ENCODE measurements at regions not wholly inside any gene's neighbourhood (a gene's known extent, or its start where the extent isn't known, plus 50 kb on each side); places are given as distances from the start of the nearest gene placed in this dataset.

- FAIRE-seq (no peak), ATAC-seq (no peak), DNase-seq (ENCODE audit: low read depth in 1 of 2, low spot score in 1 of 2) (no peak)
- H3K4me1 ChIP-seq = no peaks in the 10 kb centered on the region
- H3K27ac ChIP-seq = no peak overlapping the region
- WGBS (ENCODE audit: missing lambda C conversion rate) = 8% methylated on average over 1 of the region's 1 CpG
- CTCF ChIA-PET = no interaction called here
- TF ChIP-seq RFX5 (IDR thresholded peaks at IDR 0.05) = no peak
- TF ChIP-seq CEBPB (IDR thresholded peaks at IDR 0.05) = no peak
- TF ChIP-seq MAX (IDR thresholded peaks at IDR 0.05) = no peak
- TF ChIP-seq ZFP36 (IDR thresholded peaks at IDR 0.05; ENCODE audit: borderline replicate concordance, partially characterized antibody) = no peak
- TF ChIP-seq GATA3 (IDR thresholded peaks at IDR 0.05; ENCODE audit: borderline replicate concordance) = no peak
- no peak for TF ChIP-seq ZSCAN20 (CRISPR knock-in tag; IDR thresholded peaks at IDR 0.05)
- TF ChIP-seq NFE2L2 (conservative IDR thresholded peaks at IDR 0.05; ENCODE audit: low read length) = no peak
- TF ChIP-seq CTCF (IDR thresholded peaks at IDR 0.05) = no peak
- TF ChIP-seq KDM1A (IDR thresholded peaks at IDR 0.05; ENCODE audit: low read depth) = no peak
- TF ChIP-seq EHF (CRISPR knock-in tag; IDR thresholded peaks at IDR 0.05) = no peak
- TF ChIP-seq POLR2AphosphoS2 (conservative IDR thresholded peaks at IDR 0.05; ENCODE audit: low read length) = no peak
- no peak for TF ChIP-seq RARB (CRISPR knock-in tag; IDR thresholded peaks at IDR 0.05)
- no peak for TF ChIP-seq ESRRA (IDR thresholded peaks at IDR 0.05; ENCODE audit: borderline replicate concordance, low read length)
- no peak overlapping the region for H3K4me3 ChIP-seq
- POLR2A ChIA-PET = no interaction called here
- no peaks in the 10 kb centered on the region for H3K9me3 ChIP-seq
- no peak overlapping the region for H3K4me2 ChIP-seq
These were observed 606.8 kb downstream of the DACH1 start for GRCh38 chr13:71260246-71260645.

GRCh38 chr13:71255633-71256032 is 611.4 kb downstream of the DACH1 start:
- no peaks in the 10 kb centered on the region for H3K9me3 ChIP-seq
- no peak for ATAC-seq
- no peak overlapping the region for H3K4me2 ChIP-seq
- H3K4me1 ChIP-seq = no peaks in the 10 kb centered on the region
- H3K4me3 ChIP-seq = no peak overlapping the region
- CTCF ChIA-PET = interaction anchor here (1.6 kb wide), 1 partner anchor 14 kb away, joined by 5 read pairs; no protein-coding TSS in a partner anchor
- WGBS (ENCODE audit: missing lambda C conversion rate) = 0% methylated on average over 1 of the region's 1 CpG
- no peak for DNase-seq (ENCODE audit: low read depth in 1 of 2, low spot score in 1 of 2)
- FAIRE-seq = no peak
- POLR2A ChIA-PET = no interaction called here
- TF ChIP-seq ELK1 (IDR thresholded peaks at IDR 0.05; ENCODE audit: low read depth, low read length) = no peak
- no peak for TF ChIP-seq FOXS1 (CRISPR knock-in tag; IDR thresholded peaks at IDR 0.05)
- no peak for TF ChIP-seq CBX8 (IDR thresholded peaks at IDR 0.05)
- no peak for TF ChIP-seq BHLHE40 (IDR thresholded peaks at IDR 0.05; ENCODE audit: low read depth, low read length)
- TF ChIP-seq KDM5A (IDR thresholded peaks at IDR 0.05) = no peak
- TF ChIP-seq E2F6 (IDR thresholded peaks at IDR 0.05; ENCODE audit: borderline replicate concordance, low read depth) = no peak
- TF ChIP-seq EP300 (IDR thresholded peaks at IDR 0.05) = no peak
- no peak overlapping the region for H3K27ac ChIP-seq

- ChIA-PET POLR2A (no interaction called here), CTCF (no interaction called here)
- Histone ChIP-seq H3K9me3 (no peaks in the 10 kb centered on the region), H3K4me1 (no peaks in the 10 kb centered on the region), H3K4me2 (no peak overlapping the region), H3K27ac (no peak overlapping the region), H3K4me3 (no peak overlapping the region)
- 47% methylated on average over 4 of the region's 4 CpGs for WGBS (ENCODE audit: missing lambda C conversion rate)
- ATAC-seq (no peak), DNase-seq (ENCODE audit: low read depth in 1 of 2, low spot score in 1 of 2) (no peak), FAIRE-seq (no peak)
- no peak for TF ChIP-seq NR3C1 (IDR thresholded peaks at IDR 0.05)
- no peak for TF ChIP-seq NPAS2 (CRISPR knock-in tag; IDR thresholded peaks at IDR 0.05; ENCODE audit: borderline replicate concordance)
- no peak for TF ChIP-seq ESRRA (IDR thresholded peaks at IDR 0.05; ENCODE audit: borderline replicate concordance, low read length)
- TF ChIP-seq HOXB13 (CRISPR knock-in tag; IDR thresholded peaks at IDR 0.05; ENCODE audit: low read depth) = no peak
- TF ChIP-seq EHF (CRISPR knock-in tag; IDR thresholded peaks at IDR 0.05) = no peak
- TF ChIP-seq SMC3 (IDR thresholded peaks at IDR 0.05) = no peak
- TF ChIP-seq POLR2AphosphoS2 (conservative IDR thresholded peaks at IDR 0.05; ENCODE audit: low read length) = no peak
- TF ChIP-seq MAZ (IDR thresholded peaks at IDR 0.05; ENCODE audit: borderline replicate concordance, low read depth, low read length) = no peak
- TF ChIP-seq EHMT2 (IDR thresholded peaks at IDR 0.05; ENCODE audit: low read depth) = no peak
- TF ChIP-seq CBX2 (IDR thresholded peaks at IDR 0.05; ENCODE audit: borderline replicate concordance, low read depth) = no peak
- TF ChIP-seq RNF2 (IDR thresholded peaks at IDR 0.05; ENCODE audit: borderline replicate concordance, low read depth) = no peak
- no peak for TF ChIP-seq MAX (IDR thresholded peaks at IDR 0.05)
- no peak for TF ChIP-seq GATA3 (IDR thresholded peaks at IDR 0.05; ENCODE audit: borderline replicate concordance)
- no peak for TF ChIP-seq ATOH8 (CRISPR knock-in tag; IDR thresholded peaks at IDR 0.05; ENCODE audit: low read depth)
- TF ChIP-seq TP53 (CRISPR knock-in tag; IDR thresholded peaks at IDR 0.05) = no peak
- no peak for TF ChIP-seq JUN (IDR thresholded peaks at IDR 0.05)
- TF ChIP-seq NFE2L2 (conservative IDR thresholded peaks at IDR 0.05; ENCODE audit: low read length) = no peak
- no peak for TF ChIP-seq CEBPB (IDR thresholded peaks at IDR 0.05)
- TF ChIP-seq E2F6 (IDR thresholded peaks at IDR 0.05; ENCODE audit: borderline replicate concordance, low read depth) = no peak
These were observed 612.6 kb downstream of the DACH1 start for GRCh38 chr13:71254384-71254783.
